GM23338 (cell line): ENCODE measurements at regions not wholly inside any gene's neighbourhood (a gene's known extent, or its start where the extent isn't known, plus 50 kb on each side); places are given as distances from the start of the nearest gene placed in this dataset.

Experiments used
- ATAC-seq: fragments of 200-7000 bp; cut with Tn5 transposase; 3 replicates; pipeline ENCODE4 v1.9.1; 2020
- DNase-seq: peaks from one replicate; pipeline ENCODE4 v3.0.0-alpha.2; 2015; ENCODE audit warnings: low spot score
- H2AFZ ChIP-seq: fragments of 200-600 bp; sonication (generic); 2 replicates; pipeline ENCODE4 v1.8.0; 2016; ENCODE audit warnings: antibody characterized with exemption, mild to moderate bottlenecking, moderate library complexity
- H3F3A ChIP-seq: fragments of 200-600 bp; sonication (generic); replicated peaks from 2 replicates; pipeline ENCODE4 v1.8.0; 2017; ENCODE audit warnings: antibody characterized with exemption, mixed run types, low read depth
- H3K27ac ChIP-seq: fragments of 200-600 bp; sonication (generic); 2 replicates; pipeline ENCODE4 v1.6.1; 2016; ENCODE audit warnings: low read depth
- H3K27me3 ChIP-seq: fragments of 200-600 bp; sonication (generic); 2 replicates; pipeline ENCODE4 v1.8.0; 2016; ENCODE audit warnings: mild to moderate bottlenecking, mixed run types, moderate library complexity; ENCODE audit not compliant: insufficient read depth
- H3K36me3 ChIP-seq: fragments of 200-600 bp; sonication (generic); 2 replicates; pipeline ENCODE4 v1.8.0; 2016; ENCODE audit warnings: mild to moderate bottlenecking; ENCODE audit not compliant: insufficient read depth
- H3K4me1 ChIP-seq: fragments of 200-600 bp; sonication (generic); 2 replicates; pipeline ENCODE4 v1.8.0; 2016; ENCODE audit warnings: mild to moderate bottlenecking, moderate library complexity; ENCODE audit not compliant: insufficient read depth
- H3K4me2 ChIP-seq: fragments of 200-600 bp; sonication (generic); 2 replicates; pipeline ENCODE4 v1.7.1; 2017; ENCODE audit warnings: mixed run types
- H3K4me3 ChIP-seq: fragments of 200-600 bp; sonication (generic); 2 replicates; pipeline ENCODE4 v1.6.1; 2016; ENCODE audit warnings: mixed run types
- H3K79me2 ChIP-seq: fragments of 200-600 bp; sonication (generic); replicated peaks from 2 replicates; pipeline ENCODE4 v1.8.0; 2017; ENCODE audit warnings: mild to moderate bottlenecking; ENCODE audit not compliant: insufficient read depth
- H3K9me2 ChIP-seq: fragments of 200-600 bp; sonication (generic); 2 replicates; pipeline ENCODE4 v1.8.0; 2017; ENCODE audit not compliant: insufficient read depth
- H4K20me1 ChIP-seq: fragments of 200-600 bp; sonication (generic); replicated peaks from 2 replicates; pipeline ENCODE4 v1.8.0; 2017; ENCODE audit warnings: mild to moderate bottlenecking; ENCODE audit not compliant: insufficient read depth
- H3K27ac Mint-ChIP-seq: 2 replicates; pipeline ENCODE4 v1.8.0; 2020; ENCODE audit warnings: inconsistent platforms, mild to moderate bottlenecking, moderate library complexity, mixed read lengths
- H3K27me3 Mint-ChIP-seq: 3 replicates; pipeline ENCODE4 v1.8.0; 2022; ENCODE audit warnings: low read depth, mild to moderate bottlenecking, moderate library complexity, mixed read lengths, inconsistent platforms; ENCODE audit not compliant: insufficient read depth, poor library complexity
- H3K36me3 Mint-ChIP-seq: 3 replicates; pipeline ENCODE4 v1.8.0; 2021; ENCODE audit warnings: low read depth, mild to moderate bottlenecking, inconsistent platforms, moderate library complexity, mixed read lengths
- H3K4me1 Mint-ChIP-seq: 3 replicates; pipeline ENCODE4 v1.8.0; 2020; ENCODE audit warnings: mild to moderate bottlenecking, inconsistent platforms, mixed read lengths
- H3K4me3 Mint-ChIP-seq: 3 replicates; pipeline ENCODE4 v1.8.0; 2021; ENCODE audit warnings: moderate library complexity, mild to moderate bottlenecking, inconsistent platforms, mixed read lengths
- H3K9me3 Mint-ChIP-seq: 3 replicates; pipeline ENCODE4 v1.8.0; 2020; ENCODE audit warnings: moderate library complexity, mild to moderate bottlenecking, inconsistent platforms, mixed read lengths
- CREB1 ChIP-seq: fragments of 250-450 bp; sonication (Bioruptor Pico); IDR thresholded peaks from 2 replicates; pipeline ENCODE4 v1.5.0; 2020; ENCODE audit warnings: low read depth, mild to moderate bottlenecking, moderate library complexity
- ETS1 ChIP-seq: IDR thresholded peaks from 2 replicates; pipeline ENCODE4 v1.6.1; 2016; ENCODE audit warnings: antibody characterized with exemption
- JUNB ChIP-seq: IDR thresholded peaks from one replicate; pipeline ENCODE4 v1.6.1; 2016; ENCODE audit warnings: antibody characterized with exemption; ENCODE audit not compliant: unreplicated experiment
- ZNF331 ChIP-seq: fragments of 250-450 bp; sonication (Bioruptor Pico); IDR thresholded peaks from 2 replicates; pipeline ENCODE4 v1.5.0; 2020; ENCODE audit warnings: low read depth, mild to moderate bottlenecking, moderate library complexity
- ZNF462 ChIP-seq: fragments of 250-450 bp; sonication (Bioruptor Pico); IDR thresholded peaks from 2 replicates; pipeline ENCODE4 v1.5.0; 2020; ENCODE audit warnings: mild to moderate bottlenecking, moderate library complexity

DNA sequence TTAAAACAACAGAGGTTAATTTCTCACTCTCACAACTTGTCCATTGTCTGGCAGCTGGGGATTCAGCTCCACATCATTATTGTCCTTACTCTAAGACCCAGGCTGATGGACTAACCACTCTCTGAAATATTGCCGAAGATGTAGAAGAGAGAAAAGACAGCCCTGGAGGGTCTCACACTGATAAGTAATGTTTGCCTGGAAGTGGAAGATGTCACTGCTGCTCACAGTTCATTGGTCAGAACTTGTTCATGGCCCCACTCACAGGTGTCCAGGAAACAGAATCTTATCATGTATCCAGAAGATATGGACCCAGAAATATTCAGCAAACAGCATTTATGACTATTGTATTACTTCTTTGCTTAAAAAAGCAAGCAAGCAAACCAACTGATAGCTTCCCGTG lies 62.2 kb upstream of the LPP start:
- TF ChIP-seq ZNF331 (no peak), ZNF462 (CRISPR knock-in tag) (no peak), CREB1 (CRISPR knock-in tag) (no peak), JUNB (no peak)
- H3K4me1 ChIP-seq, result no peaks in the 10 kb centered on the region
- no peaks in the 10 kb centered on the region for H3K27me3 ChIP-seq
- H2AFZ ChIP-seq, result no peak overlapping the region; the same call in 1 of the 2 replicates
- no peak overlapping the region for H3K4me3 ChIP-seq
- H3K36me3 ChIP-seq, result no peaks in the 10 kb centered on the region
- no peak overlapping the region for H3K27ac ChIP-seq
- no peaks in the 10 kb centered on the region for H3K9me3 Mint-ChIP-seq
- DNase-seq (no peak), ATAC-seq (no peak)
- H3K27me3 Mint-ChIP-seq, result peaks cover 4% of the 10 kb centered on the region
- H3K4me2 ChIP-seq, result no peak overlapping the region
- peaks cover 3% of the 10 kb centered on the region for H3K4me1 Mint-ChIP-seq
- H3K36me3 Mint-ChIP-seq, result no peaks in the 10 kb centered on the region
- no peaks in the 10 kb centered on the region for H3K79me2 ChIP-seq
- no peak overlapping the region for H3K27ac Mint-ChIP-seq
- H3K4me3 Mint-ChIP-seq, result no peak overlapping the region
- no peaks in the 10 kb centered on the region for H3K9me2 ChIP-seq
- no peaks in the 10 kb centered on the region for H3F3A ChIP-seq
- H4K20me1 ChIP-seq, result no peaks in the 10 kb centered on the region

DNA sequence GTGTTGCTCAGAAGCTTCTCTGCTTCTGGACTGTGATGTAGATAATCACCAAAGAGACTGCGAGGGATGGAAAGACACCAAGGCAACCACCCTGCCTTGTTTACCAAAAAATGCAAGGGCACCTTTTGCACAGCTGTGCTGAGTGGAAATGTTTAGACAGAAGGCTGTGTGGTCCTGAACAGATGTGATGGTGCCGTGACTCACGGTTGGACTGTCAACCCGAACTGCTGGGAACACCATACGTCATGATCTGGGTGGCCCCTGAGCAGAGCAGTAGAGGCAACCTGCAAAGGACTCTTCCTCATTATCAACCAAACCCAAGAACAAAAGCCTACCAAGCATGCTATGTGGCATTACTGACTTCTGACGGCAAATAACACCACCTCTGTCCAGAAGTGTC lies 61.3 kb upstream of the LPP start:
- no peaks in the 10 kb centered on the region for H3K4me1 ChIP-seq
- no peak for DNase-seq
- H3K27ac Mint-ChIP-seq, result no peak overlapping the region
- H3K4me1 Mint-ChIP-seq, result peaks cover 3% of the 10 kb centered on the region
- ATAC-seq, result no peak
- H3K4me2 ChIP-seq, result no peak overlapping the region
- peaks cover 4% of the 10 kb centered on the region for H3K27me3 Mint-ChIP-seq
- no peak overlapping the region for H3K4me3 Mint-ChIP-seq
- no peak overlapping the region for H3K27ac ChIP-seq
- no peaks in the 10 kb centered on the region for H4K20me1 ChIP-seq
- H3F3A ChIP-seq, result no peaks in the 10 kb centered on the region
- H3K4me3 ChIP-seq, result no peak overlapping the region
- H3K79me2 ChIP-seq, result no peaks in the 10 kb centered on the region
- no peaks in the 10 kb centered on the region for H3K36me3 Mint-ChIP-seq
- no peak overlapping the region for H2AFZ ChIP-seq
- no peaks in the 10 kb centered on the region for H3K27me3 ChIP-seq
- H3K9me3 Mint-ChIP-seq, result no peaks in the 10 kb centered on the region
- no peaks in the 10 kb centered on the region for H3K9me2 ChIP-seq
- no peaks in the 10 kb centered on the region for H3K36me3 ChIP-seq
- TF ChIP-seq JUNB (no peak), ETS1 (no peak), ZNF462 (CRISPR knock-in tag) (no peak), ZNF331 (no peak)
